HG02623 (cell line): ENCODE measurements at regions not wholly inside any gene's neighbourhood (a gene's known extent, or its start where the extent isn't known, plus 50 kb on each side); places are given as distances from the start of the nearest gene placed in this dataset.

ENCODE experiments used
- ATAC-seq: cut with Tn5 transposase; IDR thresholded peaks from one replicate; pipeline ENCODE4 v1.9.1; 2021; ENCODE audit warnings: moderate library complexity; ENCODE audit not compliant: unreplicated experiment

- no peak for ATAC-seq
These were observed 681.8 kb downstream of the SLC4A3 start for GRCh38 chr2:220309215-220309614.

DNA sequence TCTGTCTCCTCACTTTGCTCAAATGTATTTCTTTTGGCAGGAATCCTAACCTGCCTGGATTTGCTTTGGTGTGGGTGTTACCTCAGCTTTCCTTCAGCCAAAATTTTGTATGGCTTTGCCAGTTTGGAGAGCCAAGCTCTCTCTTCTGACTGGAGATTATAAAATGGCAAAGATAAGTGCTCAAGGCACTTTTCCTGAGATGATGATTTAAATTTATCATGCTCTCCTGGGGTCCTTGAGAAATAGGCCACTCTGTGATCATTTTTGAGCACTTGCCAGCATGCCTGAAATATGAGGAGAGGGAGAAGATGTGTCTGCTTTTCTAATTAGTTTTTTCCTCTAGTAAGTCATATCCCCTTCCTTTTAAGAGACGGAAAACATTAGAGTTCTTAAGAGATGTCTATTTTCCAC lies 683.0 kb downstream of the SLC4A3 start:
- no peak for ATAC-seq

- no peak for ATAC-seq
These were observed 687.8 kb downstream of the SLC4A3 start for GRCh38 chr2:220315098-220315823.

DNA sequence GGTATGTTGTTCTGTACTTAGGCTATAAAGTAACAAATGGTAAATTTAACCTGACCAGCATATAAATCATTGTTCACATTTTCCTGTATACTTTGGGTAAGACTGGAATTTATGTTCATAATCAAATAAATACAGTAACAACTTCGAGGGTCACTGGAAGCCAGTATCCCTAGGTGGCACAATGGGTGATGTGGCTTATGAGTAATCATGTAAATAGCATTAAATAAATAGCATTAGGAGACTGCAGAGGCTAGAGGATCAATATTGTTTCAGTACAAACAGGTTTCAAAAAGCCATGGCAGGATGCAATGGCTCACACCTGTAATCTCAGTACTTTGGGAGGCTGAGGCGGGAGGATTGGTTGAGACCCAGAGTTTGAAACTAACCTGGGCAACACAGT lies 690.6 kb downstream of the SLC4A3 start:
- no peak for ATAC-seq

DNA sequence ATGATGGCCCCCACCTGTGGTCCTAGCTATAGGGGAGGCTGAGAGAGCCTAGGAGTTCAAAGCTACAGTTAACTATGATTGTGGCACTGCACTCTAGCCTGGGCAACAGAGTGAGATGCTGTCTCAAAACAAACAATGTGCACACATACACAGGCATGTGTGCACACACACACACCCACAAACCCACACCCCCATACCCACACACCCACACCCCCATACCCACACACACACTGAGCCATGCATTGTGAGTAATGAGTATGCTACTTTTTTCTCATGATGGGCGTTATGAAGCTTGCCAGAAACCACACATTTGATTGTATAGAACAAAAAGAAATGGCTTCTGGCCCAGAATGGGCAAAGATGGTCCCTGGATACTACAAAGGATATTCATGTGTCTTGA lies 691.1 kb downstream of the SLC4A3 start:
- no peak for ATAC-seq

DNA sequence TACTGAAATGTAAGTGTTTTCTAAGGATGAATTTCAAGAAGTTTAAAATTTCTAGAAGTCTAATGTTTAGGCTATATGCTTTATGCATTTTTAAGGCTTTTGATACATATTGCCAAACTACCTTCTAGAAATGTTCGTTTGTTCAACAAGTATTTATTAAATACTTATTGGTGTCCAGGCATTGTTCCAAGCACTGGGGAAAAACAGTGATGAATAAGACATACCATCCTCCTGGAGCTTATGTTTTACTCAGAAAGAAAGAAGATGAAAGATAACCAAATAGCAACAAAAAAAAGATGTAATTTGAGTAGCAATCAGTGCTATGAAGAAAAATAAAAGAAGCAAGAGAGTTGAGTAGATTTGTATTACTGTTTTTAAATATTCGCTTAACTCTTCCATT lies 692.9 kb downstream of the SLC4A3 start:
- ATAC-seq, result no peak

DNA sequence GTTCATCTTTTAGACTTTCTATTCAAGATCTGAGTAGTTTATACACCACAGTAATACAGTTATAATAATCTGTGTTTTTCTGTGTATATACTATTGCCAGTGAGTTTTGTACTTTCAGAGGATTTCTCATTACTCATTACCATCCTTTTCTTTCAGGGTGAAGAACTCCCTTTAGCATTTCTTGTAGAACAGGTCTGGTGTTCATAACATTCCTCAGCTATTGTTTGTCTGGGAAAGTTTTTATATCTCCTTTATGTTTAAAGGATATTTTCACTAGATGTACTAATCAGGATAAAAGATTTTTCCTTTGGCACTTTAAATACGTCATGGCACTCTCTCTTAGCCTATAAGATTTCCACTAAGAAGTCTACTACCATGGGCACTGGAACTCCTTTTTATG lies 705.5 kb downstream of the SLC4A3 start:
- no peak for ATAC-seq

DNA sequence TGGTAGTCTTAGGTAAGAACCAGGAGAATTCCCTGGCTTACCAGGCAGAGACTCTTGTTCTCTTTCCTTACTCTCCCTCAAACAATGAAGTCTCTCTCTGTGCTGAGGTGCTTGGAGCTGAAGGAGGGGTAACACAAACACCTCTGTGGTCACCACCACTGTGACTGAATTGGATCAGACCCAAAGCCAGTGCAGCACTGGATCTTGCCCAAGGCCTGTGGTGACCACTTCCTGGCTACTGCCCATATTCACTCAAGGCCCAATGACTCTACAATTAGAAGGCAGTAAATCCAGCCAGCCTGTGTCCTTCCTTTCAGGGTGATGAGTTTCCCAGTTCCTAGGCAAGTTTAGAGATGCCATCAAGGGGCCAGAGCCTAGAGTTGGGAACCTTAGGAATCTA lies 706.8 kb downstream of the SLC4A3 start:
- no peak for ATAC-seq

- ATAC-seq, result no peak
These were observed 707.6 kb downstream of the SLC4A3 start for GRCh38 chr2:220334871-220335590.

GRCh38 chr2:220335591-220335915 lies 708.1 kb downstream of the SLC4A3 start:
- ATAC-seq, result no peak

DNA sequence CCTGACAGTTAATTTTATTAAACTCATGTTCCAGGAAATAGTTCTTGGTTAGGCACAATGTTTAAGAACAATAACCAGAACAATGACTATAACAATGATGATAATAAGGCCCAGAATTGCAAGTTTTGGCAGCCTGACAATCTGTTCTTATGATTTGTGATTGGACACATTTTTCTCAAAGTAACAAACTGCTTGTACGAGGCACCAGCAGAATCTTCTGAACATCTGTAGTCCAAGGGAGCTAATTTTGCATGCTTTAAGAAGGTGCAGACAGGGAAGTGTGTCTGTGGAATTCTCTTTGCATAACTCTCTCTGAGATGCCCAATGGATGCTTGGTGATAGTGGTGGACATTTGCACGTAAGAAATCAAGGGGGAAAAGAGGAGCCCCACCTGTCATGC lies 709.3 kb downstream of the SLC4A3 start:
- no peak for ATAC-seq

DNA sequence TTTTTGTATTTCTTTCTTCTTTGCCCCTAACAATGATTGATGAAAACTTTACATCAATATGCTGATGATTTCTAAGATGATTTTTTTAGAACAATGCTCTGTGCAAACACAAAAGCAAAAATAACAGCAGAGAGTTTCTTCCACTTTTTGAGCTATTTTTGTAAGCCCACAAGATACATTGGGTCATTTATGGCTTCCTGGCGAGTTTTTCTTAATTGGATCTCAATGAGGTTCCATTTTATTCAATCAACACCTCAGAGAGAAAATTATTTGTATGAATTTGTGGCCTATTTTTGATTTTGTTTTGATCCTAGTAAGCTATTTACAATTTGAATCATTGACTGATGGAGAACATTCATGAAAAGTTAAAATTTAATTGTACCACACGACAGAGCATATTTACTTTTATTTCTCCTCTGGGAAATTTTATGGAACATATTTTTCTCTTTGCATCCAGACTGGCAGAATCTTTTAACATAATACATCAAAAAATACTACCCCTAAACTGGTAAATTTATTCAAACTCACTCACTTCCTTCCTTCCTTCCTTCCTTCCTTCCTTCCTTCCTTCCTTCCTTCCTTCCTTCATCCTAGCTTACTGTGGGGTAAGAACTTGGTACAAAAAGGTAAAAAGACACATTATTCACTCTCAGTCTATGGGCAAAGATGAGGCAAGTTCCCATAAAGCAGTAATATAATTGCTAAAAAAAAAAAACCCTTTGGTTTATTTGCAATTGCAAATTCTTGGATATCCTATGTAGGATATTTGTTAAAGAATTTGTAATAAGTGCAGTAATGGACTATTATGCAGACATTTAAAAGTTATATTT lies 710.4 kb downstream of the SLC4A3 start:
- ATAC-seq, result no peak

- ATAC-seq, result no peak
These were observed 713.6 kb downstream of the SLC4A3 start for GRCh38 chr2:220341014-220341413.

DNA sequence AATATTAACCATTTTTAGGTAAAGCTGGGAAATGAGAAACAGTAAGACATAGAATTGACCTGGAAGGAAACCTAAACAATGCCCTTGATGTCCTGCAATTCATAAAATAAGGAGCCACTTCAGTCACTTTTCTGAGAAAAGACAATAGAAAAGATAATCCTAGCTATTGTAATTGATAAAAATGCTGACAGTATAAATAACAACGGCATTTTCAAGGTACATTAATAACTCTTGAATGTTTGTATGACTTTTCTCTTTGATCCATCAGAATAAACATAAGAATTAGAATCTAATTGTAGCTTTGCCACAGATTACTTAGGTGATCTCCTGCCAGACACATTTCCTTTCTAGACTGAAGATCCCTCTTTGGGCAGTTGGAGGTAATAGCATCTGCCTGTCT lies 719.5 kb downstream of the SLC4A3 start:
- ATAC-seq, result no peak

DNA sequence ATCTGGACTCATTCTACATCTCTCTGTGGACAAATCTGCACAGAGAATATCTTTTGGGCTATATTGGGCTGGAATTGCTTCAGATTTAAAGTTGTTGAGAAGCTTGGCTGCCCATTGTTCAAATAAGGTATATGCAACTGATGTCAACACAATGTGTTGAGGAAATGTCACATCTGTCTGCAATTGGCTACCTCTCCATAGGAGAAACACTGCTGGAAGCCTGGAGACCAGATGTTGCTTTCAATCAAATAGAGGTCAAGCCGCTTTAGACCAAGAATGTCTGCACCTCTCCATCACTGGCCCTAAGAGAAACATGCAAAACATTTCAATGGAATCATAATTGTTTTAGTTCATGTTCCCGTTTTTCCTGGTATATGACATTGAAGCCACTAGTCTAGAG lies 720.2 kb downstream of the SLC4A3 start:
- ATAC-seq, result no peak

GRCh38 chr2:220348206-220348605 lies 720.8 kb downstream of the SLC4A3 start:
- no peak for ATAC-seq

- ATAC-seq, result no peak
These were observed 726.5 kb downstream of the SLC4A3 start for GRCh38 chr2:220353897-220354296.

- ATAC-seq, result no peak
These were observed 728.6 kb downstream of the SLC4A3 start for GRCh38 chr2:220356076-220356475.

GRCh38 chr2:220365023-220365422 lies 737.6 kb downstream of the SLC4A3 start:
- ATAC-seq, result no peak

DNA sequence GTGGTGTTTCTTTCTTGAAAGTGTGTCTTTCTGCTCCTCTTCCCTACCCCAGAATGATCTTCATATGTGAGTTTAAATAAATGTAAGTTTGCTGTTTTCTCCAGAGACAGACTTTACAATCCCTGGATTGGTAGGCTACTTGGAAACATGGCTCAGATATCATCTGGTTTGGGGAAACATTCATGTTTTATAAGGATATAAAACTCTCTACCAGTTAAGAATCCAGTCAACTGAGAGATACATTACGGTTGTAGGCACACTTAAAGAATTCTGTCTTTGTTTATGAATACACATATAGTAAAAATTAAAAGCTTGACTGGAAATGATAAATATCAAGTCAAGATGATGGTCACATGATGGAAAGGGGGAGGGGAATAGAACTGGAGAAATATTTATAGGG lies 739.3 kb downstream of the SLC4A3 start:
- no peak for ATAC-seq

- no peak for ATAC-seq
These were observed 743.3 kb downstream of the SLC4A3 start for GRCh38 chr2:220370764-220371163.

- no peak for ATAC-seq
These were observed 743.8 kb downstream of the SLC4A3 start for GRCh38 chr2:220371211-220371610.
